ENCODE measurements at regions not wholly inside any gene's neighbourhood (a gene's known extent, or its start where the extent isn't known, plus 50 kb on each side); places are given as distances from the start of the nearest gene placed in this dataset.

DNA sequence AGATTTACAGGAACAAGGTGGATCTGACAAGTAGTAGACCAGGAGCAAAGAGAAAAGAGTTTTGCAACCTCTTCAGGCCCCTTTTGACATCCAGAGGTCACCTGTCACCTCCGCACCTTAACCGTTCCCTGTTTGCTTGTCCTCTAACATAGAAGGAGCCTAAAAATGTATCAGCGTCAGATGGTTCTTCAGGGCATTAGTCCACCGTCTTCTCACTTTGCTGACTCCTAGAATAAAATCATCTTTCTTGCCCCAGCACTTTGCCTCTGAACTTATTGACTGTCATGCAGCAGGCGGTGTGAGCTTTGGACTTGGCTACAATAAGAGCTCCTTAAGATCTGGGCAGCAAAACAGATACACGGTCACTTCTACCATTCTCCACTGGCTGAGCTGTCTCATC, 339.7 kb upstream of the B3GAT1 start:
- Histone ChIP-seq H3K9ac (no peak overlapping the region), H3K27me3 (no peaks in the 10 kb centered on the region), H3K9me3 (ENCODE audit: low read depth) (no peaks in the 10 kb centered on the region), H3K36me3 (no peaks in the 10 kb centered on the region), H2AFZ (replicated peaks) (no peak overlapping the region), H3K79me2 (ENCODE audit: low read depth) (no peaks in the 10 kb centered on the region), H3F3A (ENCODE audit: low read depth) (no peaks in the 10 kb centered on the region), H3K4me1 (no peaks in the 10 kb centered on the region), H4K20me1 (ENCODE audit: low read depth) (no peaks in the 10 kb centered on the region), H3K4me2 (no peak overlapping the region), H3K4me3 (no peak overlapping the region), H3K27ac (no peak overlapping the region)
- Mint-ChIP-seq H3K36me3 (no peaks in the 10 kb centered on the region), H3K27me3 (ENCODE audit: insufficient read depth, low read depth) (peaks cover 11% of the 10 kb centered on the region), H3K9me3 (peaks cover 28% of the 10 kb centered on the region), H3K27ac (no peak overlapping the region), H3K4me3 (peak overlapping the region; percentile 31), H3K4me1 (peaks cover 12% of the 10 kb centered on the region)
- no peak for DNase-seq (ENCODE audit: low spot score)
- no peak for TF ChIP-seq EZH2phosphoT487 (IDR thresholded peaks at IDR 0.05)
- TF ChIP-seq EZH2 (IDR thresholded peaks at IDR 0.05): no peak
- TF ChIP-seq CTCF (IDR thresholded peaks at IDR 0.05): no peak

DNA sequence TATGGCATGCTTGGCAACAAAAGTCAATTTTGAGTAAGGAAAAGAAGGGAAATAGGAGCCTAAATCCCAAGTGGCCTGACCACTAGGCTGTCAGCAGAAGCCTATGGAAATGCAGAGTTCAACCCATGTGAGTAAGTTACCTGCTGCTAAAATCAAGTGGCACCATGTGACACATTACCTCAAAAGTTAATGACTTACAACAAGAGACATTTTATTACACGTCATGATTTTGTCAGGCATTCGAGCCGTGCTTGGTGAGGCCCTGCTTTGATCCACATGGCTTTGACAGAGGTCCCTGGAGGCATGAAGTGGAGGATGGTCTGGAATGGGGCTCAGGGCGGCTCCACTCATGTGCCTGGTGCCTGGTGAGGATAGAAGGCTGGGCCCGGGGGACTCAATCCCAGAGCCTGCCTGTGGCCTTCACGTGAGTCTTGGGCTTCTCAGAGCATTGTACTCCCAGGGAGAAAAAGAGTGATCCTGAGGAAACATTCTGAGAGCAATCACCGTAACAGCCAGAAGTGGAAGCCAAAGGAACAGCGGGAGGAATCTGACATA, 339.1 kb upstream of the B3GAT1 start:
- Histone ChIP-seq H3F3A (ENCODE audit: low read depth) (no peaks in the 10 kb centered on the region), H3K4me1 (no peaks in the 10 kb centered on the region), H3K9ac (no peak overlapping the region), H3K4me2 (no peak overlapping the region), H3K4me3 (no peak overlapping the region), H2AFZ (replicated peaks) (no peak overlapping the region), H3K36me3 (no peaks in the 10 kb centered on the region), H3K79me2 (ENCODE audit: low read depth) (no peaks in the 10 kb centered on the region), H3K27me3 (no peaks in the 10 kb centered on the region), H4K20me1 (ENCODE audit: low read depth) (no peaks in the 10 kb centered on the region), H3K9me3 (ENCODE audit: low read depth) (no peaks in the 10 kb centered on the region), H3K27ac (no peak overlapping the region)
- Mint-ChIP-seq H3K4me1 (peaks cover 12% of the 10 kb centered on the region), H3K27ac (no peak overlapping the region), H3K9me3 (peaks cover 28% of the 10 kb centered on the region), H3K4me3 (no peak overlapping the region), H3K36me3 (no peaks in the 10 kb centered on the region), H3K27me3 (ENCODE audit: insufficient read depth, low read depth) (peaks cover 11% of the 10 kb centered on the region)
- no peak for TF ChIP-seq EZH2phosphoT487 (IDR thresholded peaks at IDR 0.05)
- TF ChIP-seq CTCF (IDR thresholded peaks at IDR 0.05): no peak
- no peak for TF ChIP-seq EZH2 (IDR thresholded peaks at IDR 0.05)
- DNase-seq (ENCODE audit: low spot score): no peak

GRCh38 chr11:134750619-134751018, 338.6 kb upstream of the B3GAT1 start:
- H3K4me1 Mint-ChIP-seq: peaks cover 12% of the 10 kb centered on the region
- H3K36me3 Mint-ChIP-seq: no peaks in the 10 kb centered on the region
- peaks cover 11% of the 10 kb centered on the region for H3K27me3 Mint-ChIP-seq (ENCODE audit: insufficient read depth, low read depth)
- Histone ChIP-seq H3K9me3 (ENCODE audit: low read depth) (no peaks in the 10 kb centered on the region), H3K79me2 (ENCODE audit: low read depth) (no peaks in the 10 kb centered on the region), H2AFZ (replicated peaks) (no peak overlapping the region), H3K9ac (no peak overlapping the region), H3K4me1 (no peaks in the 10 kb centered on the region), H3F3A (ENCODE audit: low read depth) (no peaks in the 10 kb centered on the region), H3K4me2 (no peak overlapping the region), H3K27ac (no peak overlapping the region), H3K4me3 (no peak overlapping the region), H3K36me3 (no peaks in the 10 kb centered on the region), H4K20me1 (ENCODE audit: low read depth) (no peaks in the 10 kb centered on the region), H3K27me3 (no peaks in the 10 kb centered on the region)
- no peak for TF ChIP-seq EZH2 (IDR thresholded peaks at IDR 0.05)
- TF ChIP-seq EZH2phosphoT487 (IDR thresholded peaks at IDR 0.05): no peak
- no peak for TF ChIP-seq CTCF (IDR thresholded peaks at IDR 0.05)
- peaks cover 28% of the 10 kb centered on the region for H3K9me3 Mint-ChIP-seq
- no peak overlapping the region for H3K27ac Mint-ChIP-seq
- H3K4me3 Mint-ChIP-seq: no peak overlapping the region
- no peak for DNase-seq (ENCODE audit: low spot score)
